Cardiac muscle cell (in vitro differentiated cells and primary cell): ENCODE measurements at regions not wholly inside any gene's neighbourhood (a gene's known extent, or its start where the extent isn't known, plus 50 kb on each side); places are given as distances from the start of the nearest gene placed in this dataset.
A peak's percentile ranks its signal among the peaks of the same experiment; 100 is the strongest.

Experiments used
- DNase-seq, 2 donors: peaks; one replicate each; pipeline versions ENCODE4 v3.0.0 to v3.0.0-alpha.2; 2010 to 2017; ENCODE audit warnings: low read depth in 1 of 2, low spot score in 1 of 2
- H3K27ac ChIP-seq: fragments of 200-600 bp; sonication (generic); 2 replicates; pipeline ENCODE4 v1.5.1; 2016
- H3K27me3 ChIP-seq: fragments of 200-600 bp; sonication (generic); 2 replicates; pipeline ENCODE4 v1.6.0; 2016; ENCODE audit warnings: control low read depth
- H3K36me3 ChIP-seq: fragments of 200-600 bp; sonication (generic); 2 replicates; pipeline ENCODE4 v1.5.1; 2016; ENCODE audit warnings: control low read depth
- H3K4me1 ChIP-seq: fragments of 200-600 bp; sonication (generic); 2 replicates; pipeline ENCODE4 v1.8.1; 2017; ENCODE audit warnings: low read depth, mild to moderate bottlenecking, mixed run types
- H3K4me3 ChIP-seq: fragments of 200-600 bp; sonication (generic); 2 replicates; pipeline ENCODE4 v1.5.1; 2016; ENCODE audit warnings: mild to moderate bottlenecking
- H3K9me3 ChIP-seq: fragments of 200-600 bp; sonication (generic); 2 replicates; pipeline ENCODE4 v1.5.1; 2017; ENCODE audit warnings: low read depth, mild to moderate bottlenecking, control low read depth
- CTCF ChIP-seq: IDR thresholded peaks from 2 replicates; pipeline ENCODE4 v1.5.1; 2012; ENCODE audit warnings: low read depth, mild to moderate bottlenecking, low read length

GRCh38 chr9:3137347-3137695 is 293.4 kb upstream of the PUM3 start:
- no peak for TF ChIP-seq CTCF

GRCh38 chr9:3136686-3137346 is 292.9 kb upstream of the PUM3 start:
- Histone ChIP-seq H3K36me3 (no peaks in the 10 kb centered on the region), H3K4me3 (no peak overlapping the region), H3K9me3 (no peaks in the 10 kb centered on the region), H3K27ac (no peak overlapping the region), H3K4me1 (no peaks in the 10 kb centered on the region), H3K27me3 (no peaks in the 10 kb centered on the region)
- peak in 1 of 2 donors; percentile 6 for DNase-seq
- no peak for TF ChIP-seq CTCF

More at GRCh38 chr9:3137347-3137695, 293.4 kb upstream of the PUM3 start:
- H3K27me3 ChIP-seq: no peaks in the 10 kb centered on the region
- H3K4me3 ChIP-seq: no peak overlapping the region
- H3K27ac ChIP-seq: no peak overlapping the region
- no peaks in the 10 kb centered on the region for H3K4me1 ChIP-seq
- DNase-seq: no peak
- no peaks in the 10 kb centered on the region for H3K9me3 ChIP-seq
- no peaks in the 10 kb centered on the region for H3K36me3 ChIP-seq

GRCh38 chr9:3136230-3136629 is 292.3 kb upstream of the PUM3 start:
- Histone ChIP-seq H3K4me3 (no peak overlapping the region), H3K4me1 (no peaks in the 10 kb centered on the region), H3K27me3 (no peaks in the 10 kb centered on the region), H3K36me3 (no peaks in the 10 kb centered on the region), H3K27ac (no peak overlapping the region), H3K9me3 (no peaks in the 10 kb centered on the region)
- DNase-seq: no peak
- TF ChIP-seq CTCF: no peak

- Histone ChIP-seq H3K4me1 (no peaks in the 10 kb centered on the region), H3K4me3 (no peak overlapping the region), H3K27me3 (no peaks in the 10 kb centered on the region), H3K27ac (no peak overlapping the region), H3K9me3 (no peaks in the 10 kb centered on the region), H3K36me3 (no peaks in the 10 kb centered on the region)
- TF ChIP-seq CTCF: no peak
- no peak for DNase-seq
Measured at GRCh38 chr9:3127564-3127963, 283.7 kb upstream of the PUM3 start.

GRCh38 chr9:3125602-3126405 is 281.9 kb upstream of the PUM3 start:
- no peaks in the 10 kb centered on the region for H3K27me3 ChIP-seq

More at GRCh38 chr9:3125602-3126405, 281.9 kb upstream of the PUM3 start:
- Histone ChIP-seq H3K4me1 (no peaks in the 10 kb centered on the region), H3K9me3 (no peaks in the 10 kb centered on the region), H3K27ac (no peak overlapping the region), H3K4me3 (no peak overlapping the region), H3K36me3 (no peaks in the 10 kb centered on the region)
- DNase-seq: no peak
- TF ChIP-seq CTCF: no peak
